ENCODE measurements at regions not wholly inside any gene's neighbourhood (a gene's known extent, or its start where the extent isn't known, plus 50 kb on each side); places are given as distances from the start of the nearest gene placed in this dataset.

DNA sequence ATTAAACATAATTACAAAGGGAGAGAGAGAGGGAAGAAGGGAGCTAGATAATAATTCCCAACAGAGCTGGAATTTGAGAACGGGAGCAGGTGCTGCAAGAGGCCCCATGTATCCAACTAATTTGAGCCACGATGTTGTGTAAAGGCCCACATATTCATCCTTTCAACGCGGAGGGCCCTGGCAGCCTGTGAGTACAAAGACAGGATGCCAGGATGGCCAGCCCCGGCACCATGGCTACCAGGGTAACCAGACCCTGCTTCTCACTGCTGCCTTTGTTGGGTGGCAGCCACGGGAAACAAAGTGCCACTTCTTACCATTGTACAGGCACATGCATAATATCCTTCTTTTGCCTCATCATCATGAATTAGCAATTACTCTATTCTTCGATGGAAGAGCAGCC is 492.0 kb upstream of the NRSN1 start:
- TF ChIP-seq, protein P1, sequence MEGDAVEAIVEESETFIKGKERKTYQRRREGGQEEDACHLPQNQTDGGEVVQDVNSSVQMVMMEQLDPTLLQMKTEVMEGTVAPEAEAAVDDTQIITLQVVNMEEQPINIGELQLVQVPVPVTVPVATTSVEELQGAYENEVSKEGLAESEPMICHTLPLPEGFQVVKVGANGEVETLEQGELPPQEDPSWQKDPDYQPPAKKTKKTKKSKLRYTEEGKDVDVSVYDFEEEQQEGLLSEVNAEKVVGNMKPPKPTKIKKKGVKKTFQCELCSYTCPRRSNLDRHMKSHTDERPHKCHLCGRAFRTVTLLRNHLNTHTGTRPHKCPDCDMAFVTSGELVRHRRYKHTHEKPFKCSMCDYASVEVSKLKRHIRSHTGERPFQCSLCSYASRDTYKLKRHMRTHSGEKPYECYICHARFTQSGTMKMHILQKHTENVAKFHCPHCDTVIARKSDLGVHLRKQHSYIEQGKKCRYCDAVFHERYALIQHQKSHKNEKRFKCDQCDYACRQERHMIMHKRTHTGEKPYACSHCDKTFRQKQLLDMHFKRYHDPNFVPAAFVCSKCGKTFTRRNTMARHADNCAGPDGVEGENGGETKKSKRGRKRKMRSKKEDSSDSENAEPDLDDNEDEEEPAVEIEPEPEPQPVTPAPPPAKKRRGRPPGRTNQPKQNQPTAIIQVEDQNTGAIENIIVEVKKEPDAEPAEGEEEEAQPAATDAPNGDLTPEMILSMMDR (IDR thresholded peaks at IDR 0.05) = no peak
- Mint-ChIP-seq H3K9me3 (ENCODE audit: unreplicated experiment) (no peaks in the 10 kb centered on the region), H3K4me1 (ENCODE audit: unreplicated experiment) (no peaks in the 10 kb centered on the region), H3K27me3 (ENCODE audit: unreplicated experiment) (no peaks in the 10 kb centered on the region), H3K4me3 (ENCODE audit: unreplicated experiment) (no peak overlapping the region), H3K27ac (ENCODE audit: unreplicated experiment) (no peak overlapping the region), H3K36me3 (ENCODE audit: unreplicated experiment) (no peaks in the 10 kb centered on the region)
- DNase-seq (ENCODE audit: extremely low spot score, unreplicated experiment) = no peak

DNA sequence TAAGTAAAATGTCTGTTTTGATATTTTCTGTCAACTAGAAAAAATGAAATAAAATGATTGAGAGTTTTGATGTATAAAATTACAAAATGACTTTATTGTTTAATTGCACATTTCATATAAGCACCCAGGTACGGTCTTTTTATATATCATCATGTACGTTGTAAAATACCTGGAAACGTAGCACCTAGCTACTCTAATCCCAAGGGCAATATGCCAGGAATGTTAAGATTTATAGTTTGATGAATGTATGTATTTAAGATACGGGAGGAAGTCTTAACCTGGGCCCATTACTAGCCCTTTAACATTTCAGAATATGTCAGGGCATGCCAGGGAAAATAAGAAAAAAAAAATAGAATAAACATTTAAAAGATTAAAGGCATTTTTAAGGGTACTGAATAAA is 490.9 kb upstream of the NRSN1 start:
- H3K9me3 Mint-ChIP-seq (ENCODE audit: unreplicated experiment) = no peaks in the 10 kb centered on the region
- H3K4me1 Mint-ChIP-seq (ENCODE audit: unreplicated experiment) = no peaks in the 10 kb centered on the region
- TF ChIP-seq, protein P1 (IDR thresholded peaks at IDR 0.05) = no peak
- no peak for DNase-seq (ENCODE audit: extremely low spot score, unreplicated experiment)
- H3K36me3 Mint-ChIP-seq (ENCODE audit: unreplicated experiment) = no peaks in the 10 kb centered on the region
- no peak overlapping the region for H3K4me3 Mint-ChIP-seq (ENCODE audit: unreplicated experiment)
- no peaks in the 10 kb centered on the region for H3K27me3 Mint-ChIP-seq (ENCODE audit: unreplicated experiment)
- no peak overlapping the region for H3K27ac Mint-ChIP-seq (ENCODE audit: unreplicated experiment)

DNA sequence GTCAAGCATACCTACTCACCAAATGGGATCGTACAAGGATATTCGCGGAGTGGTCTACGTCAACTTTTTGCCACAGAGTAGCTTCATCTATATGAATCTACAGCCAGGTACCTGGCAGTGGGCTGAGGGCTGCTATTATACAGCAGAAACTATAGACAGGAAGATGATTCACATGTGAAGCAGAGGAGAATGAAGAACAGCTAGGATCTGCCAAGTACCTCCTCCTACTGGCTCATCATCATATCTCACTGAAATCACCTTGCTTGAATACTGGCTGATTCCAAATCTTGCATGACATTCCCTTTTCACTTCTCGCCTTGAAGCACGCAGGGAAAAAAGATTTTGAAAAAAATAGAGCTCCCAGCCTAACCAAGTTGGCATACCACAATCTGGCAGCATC is 488.7 kb upstream of the NRSN1 start:
- Mint-ChIP-seq H3K4me1 (ENCODE audit: unreplicated experiment) (no peaks in the 10 kb centered on the region), H3K27me3 (ENCODE audit: unreplicated experiment) (no peaks in the 10 kb centered on the region), H3K36me3 (ENCODE audit: unreplicated experiment) (no peaks in the 10 kb centered on the region), H3K4me3 (ENCODE audit: unreplicated experiment) (no peak overlapping the region), H3K27ac (ENCODE audit: unreplicated experiment) (no peak overlapping the region), H3K9me3 (ENCODE audit: unreplicated experiment) (no peaks in the 10 kb centered on the region)
- TF ChIP-seq, protein P1 (IDR thresholded peaks at IDR 0.05) = no peak
- no peak for DNase-seq (ENCODE audit: extremely low spot score, unreplicated experiment)

DNA sequence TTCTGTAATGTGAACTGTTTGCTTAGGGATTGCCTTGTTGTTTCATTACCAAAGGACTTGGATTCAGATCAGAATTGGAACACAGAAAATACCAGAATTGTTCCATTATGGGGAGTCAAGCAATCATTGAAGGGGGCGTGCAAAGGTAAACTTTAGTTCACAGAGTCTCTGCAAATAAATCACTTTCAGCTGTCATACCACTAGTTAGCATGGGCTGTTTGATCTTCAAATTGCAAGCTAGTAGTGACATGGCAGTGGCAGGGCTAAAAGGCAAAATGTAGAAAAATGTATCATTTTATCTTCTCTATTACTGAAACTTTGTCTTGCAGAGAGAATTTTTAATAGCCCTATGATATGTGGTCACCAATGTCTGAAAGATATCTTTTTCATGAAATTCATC is 483.2 kb upstream of the NRSN1 start:
- Mint-ChIP-seq H3K9me3 (ENCODE audit: unreplicated experiment) (no peaks in the 10 kb centered on the region), H3K4me1 (ENCODE audit: unreplicated experiment) (no peaks in the 10 kb centered on the region), H3K36me3 (ENCODE audit: unreplicated experiment) (no peaks in the 10 kb centered on the region), H3K27ac (ENCODE audit: unreplicated experiment) (no peak overlapping the region), H3K4me3 (ENCODE audit: unreplicated experiment) (no peak overlapping the region), H3K27me3 (ENCODE audit: unreplicated experiment) (no peaks in the 10 kb centered on the region)
- TF ChIP-seq, protein P1 (IDR thresholded peaks at IDR 0.05) = no peak
- DNase-seq (ENCODE audit: extremely low spot score, unreplicated experiment) = no peak

DNA sequence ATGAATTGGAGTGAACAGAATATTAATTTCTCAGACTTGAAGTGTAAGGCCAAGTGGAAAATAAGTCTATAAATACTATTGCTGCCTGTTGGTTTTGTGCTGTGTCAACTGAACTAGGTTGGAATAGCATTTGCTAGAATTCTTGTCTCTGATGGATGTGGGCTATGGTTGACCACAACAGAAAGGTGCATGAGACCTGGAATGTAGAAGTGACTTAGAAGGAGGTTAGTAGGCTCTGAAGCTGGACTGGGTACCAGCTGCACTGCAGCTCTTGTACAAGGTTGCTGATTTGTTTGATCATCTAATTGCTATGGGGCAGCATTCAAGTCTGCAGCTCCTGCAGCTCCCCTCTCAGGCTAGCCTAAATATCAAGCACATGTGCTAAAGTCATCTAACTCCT is 479.0 kb upstream of the NRSN1 start:
- Mint-ChIP-seq H3K36me3 (ENCODE audit: unreplicated experiment) (no peaks in the 10 kb centered on the region), H3K9me3 (ENCODE audit: unreplicated experiment) (no peaks in the 10 kb centered on the region), H3K4me3 (ENCODE audit: unreplicated experiment) (no peak overlapping the region), H3K4me1 (ENCODE audit: unreplicated experiment) (no peaks in the 10 kb centered on the region), H3K27ac (ENCODE audit: unreplicated experiment) (no peak overlapping the region), H3K27me3 (ENCODE audit: unreplicated experiment) (no peaks in the 10 kb centered on the region)
- TF ChIP-seq, protein P1 (IDR thresholded peaks at IDR 0.05) = no peak
- no peak for DNase-seq (ENCODE audit: extremely low spot score, unreplicated experiment)

Measured in osteocyte (in vitro differentiated cells).